ENCODE measurements at regions not wholly inside any gene's neighbourhood (a gene's known extent, or its start where the extent isn't known, plus 50 kb on each side); places are given as distances from the start of the nearest gene placed in this dataset.
"Not testable (repeated sequence)": the region's sequence is repeated elsewhere in the genome, so short reads cannot be mapped to it uniquely, and the experiment has no call there.

GRCh38 chr7:115208710-115209560 is 287.0 kb downstream of the MDFIC start:
- no peak overlapping the region for H2BK120ac ChIP-seq (ENCODE audit: low read depth, low read length)
- 80% methylated on average over 4 of the region's 6 CpGs for WGBS
- no peak overlapping the region for H4K8ac ChIP-seq (ENCODE audit: low read length)
- no peaks in the 10 kb centered on the region for H3K36me3 ChIP-seq (ENCODE audit: control insufficient read depth in 1 of 2, insufficient read depth in 2 of 2, low read depth in 1 of 2, low read length in 2 of 2)
- H3K9me3 ChIP-seq (ENCODE audit: control insufficient read depth, low read length) = peaks cover 9% of the 10 kb centered on the region
- no peak overlapping the region for H3K23ac ChIP-seq (ENCODE audit: low read length in 2 of 2)
- no peak overlapping the region for H2BK15ac ChIP-seq (ENCODE audit: low read depth, poor library complexity, severe bottlenecking)
- no peaks in the 10 kb centered on the region for H3K4me1 ChIP-seq (ENCODE audit: control insufficient read depth, insufficient read depth, low read depth, low read length)
- H2AFZ ChIP-seq (ENCODE audit: low read depth, low read length) = no peak overlapping the region
- H4K91ac ChIP-seq (ENCODE audit: low read length) = no peak overlapping the region
- no peak overlapping the region for H3K9ac ChIP-seq (ENCODE audit: low read length)
- H3K27ac ChIP-seq (ENCODE audit: low read length, poor library complexity, severe bottlenecking) = no peak overlapping the region
- no peak overlapping the region for H2BK5ac ChIP-seq (ENCODE audit: low read depth, low read length, poor library complexity, severe bottlenecking)
- no peak overlapping the region for H3K14ac ChIP-seq (ENCODE audit: low read length in 2 of 2)
- H3K4me2 ChIP-seq (ENCODE audit: low read length, poor library complexity, severe bottlenecking) = no peak overlapping the region
- no peak for DNase-seq
- H3K18ac ChIP-seq (ENCODE audit: low read depth in 1 of 2, low read length in 2 of 2) = no peak overlapping the region
- no peaks in the 10 kb centered on the region for H3K79me1 ChIP-seq (replicated peaks; ENCODE audit: low read length, poor library complexity, severe bottlenecking)
- H3K4ac ChIP-seq (ENCODE audit: low read depth in 1 of 2, low read length in 2 of 2) = no peak overlapping the region
- no peak overlapping the region for H2BK12ac ChIP-seq (ENCODE audit: low read length in 2 of 2)
- H3K27me3 ChIP-seq (ENCODE audit: control insufficient read depth in 1 of 2, insufficient read depth in 1 of 2, low read length in 2 of 2) = no peaks in the 10 kb centered on the region
- no peak overlapping the region for H2AK5ac ChIP-seq (ENCODE audit: low read length, severe bottlenecking)
- no peak overlapping the region for H3K4me3 ChIP-seq (ENCODE audit: insufficient read depth in 1 of 2, low read depth in 1 of 2, low read length in 2 of 2)

DNA sequence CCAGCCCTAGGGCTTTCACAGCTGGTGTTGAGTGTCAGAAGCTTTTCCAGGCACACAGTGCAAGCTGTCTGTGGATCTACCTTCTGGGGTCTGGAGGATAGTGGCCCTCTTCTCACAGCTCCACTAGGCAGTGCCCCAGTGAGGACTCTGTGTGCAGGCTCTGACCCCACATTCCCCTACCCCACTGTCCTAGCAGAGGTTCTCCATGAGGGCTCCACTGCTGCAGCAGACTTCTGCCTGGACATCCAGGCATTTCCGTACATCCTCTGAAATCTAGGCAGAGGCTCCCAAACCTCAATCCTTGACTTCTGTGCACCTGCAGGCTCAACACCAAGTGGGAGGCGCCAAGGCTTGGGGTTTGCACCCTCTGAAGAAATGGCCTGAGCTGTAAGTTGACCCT is 284.5 kb downstream of the MDFIC start:
- H3K36me3 ChIP-seq (ENCODE audit: control insufficient read depth in 1 of 2, insufficient read depth in 2 of 2, low read depth in 1 of 2, low read length in 2 of 2); H3K4me2 ChIP-seq (ENCODE audit: low read length, poor library complexity, severe bottlenecking); H3K14ac ChIP-seq (ENCODE audit: low read length in 2 of 2); H3K27ac ChIP-seq (ENCODE audit: low read length, poor library complexity, severe bottlenecking); H3K23ac ChIP-seq (ENCODE audit: low read length in 2 of 2); H2AK5ac ChIP-seq (ENCODE audit: low read length, severe bottlenecking); H3K79me1 ChIP-seq (replicated peaks; ENCODE audit: low read length, poor library complexity, severe bottlenecking); H3K18ac ChIP-seq (ENCODE audit: low read depth in 1 of 2, low read length in 2 of 2); H2BK15ac ChIP-seq (ENCODE audit: low read depth, poor library complexity, severe bottlenecking); H4K8ac ChIP-seq (ENCODE audit: low read length); DNase-seq; H3K9ac ChIP-seq (ENCODE audit: low read length); H3K4me1 ChIP-seq (ENCODE audit: control insufficient read depth, insufficient read depth, low read depth, low read length); H2BK5ac ChIP-seq (ENCODE audit: low read depth, low read length, poor library complexity, severe bottlenecking); H4K91ac ChIP-seq (ENCODE audit: low read length); H3K9me3 ChIP-seq (ENCODE audit: control insufficient read depth, low read length); H2AFZ ChIP-seq (ENCODE audit: low read depth, low read length); H3K27me3 ChIP-seq (ENCODE audit: control insufficient read depth in 1 of 2, insufficient read depth in 1 of 2, low read length in 2 of 2); H2BK12ac ChIP-seq (ENCODE audit: low read length in 2 of 2); H3K4ac ChIP-seq (ENCODE audit: low read depth in 1 of 2, low read length in 2 of 2); H3K4me3 ChIP-seq (ENCODE audit: insufficient read depth in 1 of 2, low read depth in 1 of 2, low read length in 2 of 2); H2BK120ac ChIP-seq (ENCODE audit: low read depth, low read length): not testable (repeated sequence)
- 71% methylated on average over 2 of the region's 2 CpGs for WGBS

- Histone ChIP-seq H3K36me3 (ENCODE audit: control insufficient read depth in 1 of 2, insufficient read depth in 2 of 2, low read depth in 1 of 2, low read length in 2 of 2) (no peaks in the 10 kb centered on the region), H3K4me1 (ENCODE audit: control insufficient read depth, insufficient read depth, low read depth, low read length) (no peaks in the 10 kb centered on the region), H3K14ac (ENCODE audit: low read length in 2 of 2) (no peak overlapping the region), H3K4me3 (ENCODE audit: insufficient read depth in 1 of 2, low read depth in 1 of 2, low read length in 2 of 2) (no peak overlapping the region), H3K18ac (ENCODE audit: low read depth in 1 of 2, low read length in 2 of 2) (no peak overlapping the region), H3K4me2 (ENCODE audit: low read length, poor library complexity, severe bottlenecking) (no peak overlapping the region), H2AFZ (ENCODE audit: low read depth, low read length) (no peak overlapping the region), H3K9ac (ENCODE audit: low read length) (no peak overlapping the region), H3K27me3 (ENCODE audit: control insufficient read depth in 1 of 2, insufficient read depth in 1 of 2, low read length in 2 of 2) (no peaks in the 10 kb centered on the region), H3K79me1 (replicated peaks; ENCODE audit: low read length, poor library complexity, severe bottlenecking) (no peaks in the 10 kb centered on the region), H2AK5ac (ENCODE audit: low read length, severe bottlenecking) (no peak overlapping the region), H3K9me3 (ENCODE audit: control insufficient read depth, low read length) (no peaks in the 10 kb centered on the region), H2BK120ac (ENCODE audit: low read depth, low read length) (no peak overlapping the region), H3K27ac (ENCODE audit: low read length, poor library complexity, severe bottlenecking) (no peak overlapping the region), H2BK15ac (ENCODE audit: low read depth, poor library complexity, severe bottlenecking) (no peak overlapping the region), H3K23ac (ENCODE audit: low read length in 2 of 2) (no peak overlapping the region), H3K4ac (ENCODE audit: low read depth in 1 of 2, low read length in 2 of 2) (no peak overlapping the region), H4K91ac (ENCODE audit: low read length) (no peak overlapping the region), H2BK5ac (ENCODE audit: low read depth, low read length, poor library complexity, severe bottlenecking) (no peak overlapping the region), H2BK12ac (ENCODE audit: low read length in 2 of 2) (no peak overlapping the region), H4K8ac (ENCODE audit: low read length) (no peak overlapping the region)
- DNase-seq = no peak
- no CpG with 5 or more reads among the region's 3 CpGs for WGBS
Measured at GRCh38 chr7:115198143-115198542, 276.2 kb downstream of the MDFIC start.

DNA sequence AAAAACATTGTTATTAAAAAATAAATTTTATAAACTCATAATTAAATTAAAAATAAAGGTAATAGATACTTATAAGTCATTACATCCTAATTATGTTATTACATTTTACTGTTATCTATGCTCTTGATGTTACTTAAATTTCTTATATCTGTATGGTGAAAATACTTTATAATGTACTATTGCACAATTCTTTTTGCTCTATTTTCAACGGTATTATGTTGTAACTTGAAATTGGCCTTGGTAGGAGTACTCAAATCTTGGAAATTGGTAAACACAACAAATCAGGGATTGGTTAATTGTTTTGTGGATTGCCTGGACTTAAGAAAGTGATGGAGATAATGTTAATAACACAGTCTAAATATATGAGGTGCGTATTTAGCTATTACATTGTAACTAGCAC is 273.3 kb downstream of the MDFIC start:
- H2BK12ac ChIP-seq (ENCODE audit: low read length in 2 of 2) = no peak overlapping the region
- no peaks in the 10 kb centered on the region for H3K79me1 ChIP-seq (replicated peaks; ENCODE audit: low read length, poor library complexity, severe bottlenecking)
- no peak overlapping the region for H3K23ac ChIP-seq (ENCODE audit: low read length in 2 of 2)
- no peak overlapping the region for H3K9ac ChIP-seq (ENCODE audit: low read length)
- H3K27ac ChIP-seq (ENCODE audit: low read length, poor library complexity, severe bottlenecking) = no peak overlapping the region
- H3K14ac ChIP-seq (ENCODE audit: low read length in 2 of 2) = no peak overlapping the region
- H4K91ac ChIP-seq (ENCODE audit: low read length) = no peak overlapping the region
- H3K4ac ChIP-seq (ENCODE audit: low read depth in 1 of 2, low read length in 2 of 2) = no peak overlapping the region
- H2AFZ ChIP-seq (ENCODE audit: low read depth, low read length) = no peak overlapping the region
- no peak overlapping the region for H4K8ac ChIP-seq (ENCODE audit: low read length)
- H3K4me3 ChIP-seq (ENCODE audit: insufficient read depth in 1 of 2, low read depth in 1 of 2, low read length in 2 of 2) = no peak overlapping the region
- no peak overlapping the region for H3K4me2 ChIP-seq (ENCODE audit: low read length, poor library complexity, severe bottlenecking)
- H3K36me3 ChIP-seq (ENCODE audit: control insufficient read depth in 1 of 2, insufficient read depth in 2 of 2, low read depth in 1 of 2, low read length in 2 of 2) = no peaks in the 10 kb centered on the region
- no peak overlapping the region for H3K18ac ChIP-seq (ENCODE audit: low read depth in 1 of 2, low read length in 2 of 2)
- no peak overlapping the region for H2BK120ac ChIP-seq (ENCODE audit: low read depth, low read length)
- no peaks in the 10 kb centered on the region for H3K27me3 ChIP-seq (ENCODE audit: control insufficient read depth in 1 of 2, insufficient read depth in 1 of 2, low read length in 2 of 2)
- no peak overlapping the region for H2BK15ac ChIP-seq (ENCODE audit: low read depth, poor library complexity, severe bottlenecking)
- no peak overlapping the region for H2AK5ac ChIP-seq (ENCODE audit: low read length, severe bottlenecking)
- no peaks in the 10 kb centered on the region for H3K4me1 ChIP-seq (ENCODE audit: control insufficient read depth, insufficient read depth, low read depth, low read length)
- no peak overlapping the region for H2BK5ac ChIP-seq (ENCODE audit: low read depth, low read length, poor library complexity, severe bottlenecking)
- no peak for DNase-seq
- H3K9me3 ChIP-seq (ENCODE audit: control insufficient read depth, low read length) = no peaks in the 10 kb centered on the region
- 89% methylated on average over 1 of the region's 2 CpGs for WGBS
